Endothelial cell of umbilical vein (primary cell): ENCODE measurements at regions not wholly inside any gene's neighbourhood (a gene's known extent, or its start where the extent isn't known, plus 50 kb on each side); places are given as distances from the start of the nearest gene placed in this dataset.

Experiments
- BruUV-seq: library from RNA; stranded (reverse); fragments of 400-500 nt; replicated peaks from 2 replicates; lab custom pipeline; 2021; lab: Mats Ljungman, UMichigan
- CTCF ChIA-PET: fragments of 300-600, 350-600 bp; sonication (Branson Sonifier 250); formaldehyde crosslinking; loops from one replicate; lab custom pipeline; 2021; ENCODE audit warnings: antibody characterized with exemption, inconsistent platforms; lab: Charles Lee
- POLR2A ChIA-PET: fragments of 300-600, 350-600 bp; sonication (Branson Sonifier 250); formaldehyde crosslinking; loops from one replicate; lab custom pipeline; 2021; ENCODE audit warnings: antibody characterized with exemption, inconsistent platforms; lab: Charles Lee
- DNase-seq: peaks from one replicate; pipeline ENCODE4 v3.0.0-alpha.2; 2011; ENCODE audit warnings: low read depth, low spot score
- FAIRE-seq: peaks from 2 replicates; lab custom pipeline; 2011; peaks lifted over from hg19 to GRCh38; lab: Jason Lieb, UNC
- H2AFZ ChIP-seq: 2 replicates; pipeline ENCODE4 v1.6.0; 2012; ENCODE audit warnings: low read depth, low read length, control low read depth, inconsistent platforms
- H3K27ac ChIP-seq: 2 replicates; pipeline ENCODE4 v1.5.1; 2011; ENCODE audit warnings: low read depth, mild to moderate bottlenecking, control low read depth, low read length, moderate library complexity; ENCODE audit not compliant: insufficient read depth
- H3K27me3 ChIP-seq, 2 experiments: 2 replicates each; pipeline versions ENCODE4 v1.6.0 to v1.6.1; 2011; ENCODE audit warnings: low read length in 2 of 2, mixed read lengths in 1 of 2; ENCODE audit not compliant: control insufficient read depth in 2 of 2, insufficient read depth in 2 of 2
- H3K36me3 ChIP-seq, 2 experiments: 2 replicates in 1 of 2; 3 replicates in 1 of 2; pipeline ENCODE4 v1.5.1; 2011; ENCODE audit warnings: low read length in 2 of 2, mild to moderate bottlenecking in 1 of 2, moderate library complexity in 1 of 2; ENCODE audit not compliant: control insufficient read depth in 2 of 2, insufficient read depth in 2 of 2; ENCODE audit errors: extremely low read depth in 1 of 2
- H3K4me1 ChIP-seq: 3 replicates; pipeline ENCODE4 v1.5.1; 2011; ENCODE audit warnings: mild to moderate bottlenecking, low read length; ENCODE audit not compliant: control insufficient read depth, insufficient read depth; ENCODE audit errors: extremely low read depth
- H3K4me2 ChIP-seq: 2 replicates; pipeline ENCODE4 v1.6.1; 2011; ENCODE audit warnings: low read length, control low read depth, mixed read lengths; ENCODE audit not compliant: insufficient read depth
- H3K4me3 ChIP-seq, 3 experiments: fragments of 200-600 bp in 1 of 3; sonication (generic), shearing (Covaris generic) in 1 of 3; replicated peaks in 1 of 3; 2 replicates each; pipeline ENCODE4 v1.5.1; 2011 to 2016; ENCODE audit warnings: control low read depth in 3 of 3, low read length in 3 of 3, mild to moderate bottlenecking in 2 of 3, inconsistent platforms in 1 of 3, low read depth in 1 of 3, moderate library complexity in 1 of 3; ENCODE audit not compliant: insufficient read depth in 1 of 3
- H3K79me2 ChIP-seq: 2 replicates; pipeline ENCODE4 v1.6.0; 2012; ENCODE audit warnings: low read length, inconsistent platforms; ENCODE audit not compliant: control insufficient read depth, insufficient read depth
- H3K9ac ChIP-seq: replicated peaks from 2 replicates; pipeline ENCODE3; 2011; ENCODE audit warnings: low read length, control low read depth; ENCODE audit not compliant: insufficient read depth; ENCODE audit errors: extremely low read depth
- H3K9me1 ChIP-seq: replicated peaks from 3 replicates; pipeline ENCODE4 v1.6.0; 2011; ENCODE audit warnings: mild to moderate bottlenecking, low read length; ENCODE audit not compliant: control insufficient read depth, insufficient read depth; ENCODE audit errors: extremely low read depth
- H3K9me3 ChIP-seq: replicated peaks from 2 replicates; pipeline ENCODE4 v1.5.1; 2012; ENCODE audit warnings: low read length, inconsistent platforms; ENCODE audit not compliant: control insufficient read depth, insufficient read depth
- H4K20me1 ChIP-seq: replicated peaks from 2 replicates; pipeline ENCODE3; 2011; ENCODE audit warnings: mild to moderate bottlenecking, low read length; ENCODE audit not compliant: control insufficient read depth, insufficient read depth; ENCODE audit errors: extremely low read depth
- CTCF ChIP-seq, 2 donors: IDR thresholded peaks; 1 replicate in 1 of 2; 2 replicates in 1 of 2; pipeline ENCODE4 v1.5.1; 2011; ENCODE audit warnings: low read length in 2 of 2, mild to moderate bottlenecking in 2 of 2, moderate library complexity in 2 of 2, control low read depth in 1 of 2, inconsistent platforms in 1 of 2, low read depth in 1 of 2; ENCODE audit not compliant: insufficient read depth in 1 of 2; ENCODE audit errors: extremely low read depth in 1 of 2
- EZH2 ChIP-seq: IDR thresholded peaks from 2 replicates; pipeline ENCODE4 v1.6.1; 2012; ENCODE audit warnings: borderline replicate concordance, low read depth, mild to moderate bottlenecking, moderate library complexity, low read length, inconsistent platforms; ENCODE audit not compliant: severe bottlenecking
- FOS ChIP-seq: IDR thresholded peaks from 2 replicates; pipeline ENCODE4 v1.6.1; 2011; ENCODE audit warnings: mild to moderate bottlenecking, low read length, moderate library complexity, borderline replicate concordance; ENCODE audit not compliant: insufficient read depth
- GATA2 ChIP-seq: IDR thresholded peaks from 2 replicates; pipeline ENCODE4 v1.7.0; 2011; ENCODE audit warnings: low read depth, mild to moderate bottlenecking, moderate library complexity, mixed read lengths, low read length; ENCODE audit not compliant: insufficient read length, insufficient read depth
- JUN ChIP-seq: IDR thresholded peaks from 2 replicates; pipeline ENCODE4 v1.6.1; 2011; ENCODE audit warnings: borderline replicate concordance, low read depth; ENCODE audit not compliant: insufficient read length, insufficient read depth
- MAX ChIP-seq: IDR thresholded peaks from 2 replicates; pipeline ENCODE4 v1.6.1; 2011; ENCODE audit not compliant: insufficient read depth, insufficient read length
- MYC ChIP-seq: IDR thresholded peaks from one replicate; pipeline ENCODE4 v1.6.1; 2011; ENCODE audit warnings: mild to moderate bottlenecking, low read depth, low read length
- POLR2A ChIP-seq: IDR thresholded peaks from 2 replicates; pipeline ENCODE4 v1.6.1; 2012; ENCODE audit warnings: low read depth, mild to moderate bottlenecking, control low read depth, low read length
- POLR2AphosphoS5 ChIP-seq: IDR thresholded peaks from 2 replicates; pipeline ENCODE4 v1.6.1; 2012; ENCODE audit warnings: low read depth, mild to moderate bottlenecking, control low read depth, low read length, moderate library complexity; ENCODE audit not compliant: insufficient read depth
- dilution Hi-C: fragments of 300-500 bp; cut with MboI; formaldehyde crosslinking; loops from one replicate; pipeline ENCODE4 v1.15.0; 2019; ENCODE audit warnings: low sequenced_read_pairs; ENCODE audit not compliant: extremely low pct_ligation_motif_present
- intact Hi-C: fragments of 100-400 bp; cut with micrococcal nuclease; formaldehyde crosslinking; loops from one replicate; pipeline ENCODE4 v1.10.0; 2022

- H3K27ac ChIP-seq: no peak overlapping the region
- no peak overlapping the region for H3K9ac ChIP-seq
- no peaks in the 10 kb centered on the region for H3K36me3 ChIP-seq
- ChIA-PET CTCF (no interaction called here), POLR2A (no interaction called here)
- intact Hi-C loops (no loop called here), dilution Hi-C loops (no loop called here)
- no peak overlapping the region for H3K4me2 ChIP-seq
- no TSS peak for BruUV-seq
- no peaks in the 10 kb centered on the region for H3K79me2 ChIP-seq
- no peaks in the 10 kb centered on the region for H4K20me1 ChIP-seq
- peaks cover 2% of the 10 kb centered on the region for H3K9me3 ChIP-seq
- no peak overlapping the region for H3K4me3 ChIP-seq
- TF ChIP-seq EZH2 (no peak), POLR2A (no peak), MAX (no peak), POLR2AphosphoS5 (no peak), GATA2 (no peak), FOS (no peak), JUN (no peak), MYC (no peak), CTCF (IDR thresholded peaks at IDR 0.05; ENCODE audit: extremely low read depth in 1 of 2, insufficient read depth in 1 of 2, low read depth in 1 of 2, low read length in 2 of 2) (no peak)
- no peaks in the 10 kb centered on the region for H3K9me1 ChIP-seq
- no peaks in the 10 kb centered on the region for H3K27me3 ChIP-seq
- no peaks in the 10 kb centered on the region for H3K4me1 ChIP-seq
- DNase-seq: no peak
- no peak overlapping the region for H2AFZ ChIP-seq
- FAIRE-seq: no peak
Observed at GRCh38 chr2:2826621-2827020, 495.5 kb upstream of the MYT1L start.
